ENCODE measurements at regions not wholly inside any gene's neighbourhood (a gene's known extent, or its start where the extent isn't known, plus 50 kb on each side); places are given as distances from the start of the nearest gene placed in this dataset.
"Not testable (repeated sequence)": the region's sequence is repeated elsewhere in the genome, so short reads cannot be mapped to it uniquely, and the experiment has no call there.

DNA sequence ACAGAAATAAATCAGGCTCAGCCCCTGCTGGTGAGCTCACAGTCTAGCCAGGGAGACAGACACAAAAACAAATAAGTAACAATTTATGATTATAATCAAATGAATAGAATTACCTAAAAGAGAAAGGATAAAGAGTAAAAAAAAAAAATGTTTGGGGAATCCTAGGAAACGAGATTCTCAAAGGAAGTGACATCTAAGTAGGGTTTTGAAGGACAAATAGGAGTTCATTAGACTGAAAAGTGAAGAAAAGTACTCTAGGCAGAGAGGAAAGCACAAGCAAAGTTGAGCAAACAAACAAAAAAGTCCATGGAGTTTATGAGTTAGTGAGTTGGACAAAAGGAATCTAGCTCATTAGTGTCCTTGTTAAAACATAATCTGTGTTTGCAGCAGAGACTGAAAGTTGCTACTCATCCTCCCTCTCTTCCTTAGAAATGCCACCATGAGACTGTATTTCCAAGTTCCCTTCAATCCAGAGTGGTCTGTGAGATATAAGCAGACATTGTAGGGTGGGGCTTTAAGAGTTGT, 145.6 kb downstream of the SPATA18 start:
- Histone ChIP-seq H3K9ac (no peak overlapping the region), H3K36me3 (no peaks in the 10 kb centered on the region), H3K4me3 (no peak overlapping the region), H3K4me1 (peaks cover 21% of the 10 kb centered on the region), H3K9me3 (no peaks in the 10 kb centered on the region), H3K27ac (no peak overlapping the region), H3K27me3 (no peaks in the 10 kb centered on the region), H3K4me2 (no peak overlapping the region), H4K20me1 (no peaks in the 10 kb centered on the region)
- TF ChIP-seq Cebpa-rat (IDR thresholded peaks at IDR 0.05), result no peak

DNA sequence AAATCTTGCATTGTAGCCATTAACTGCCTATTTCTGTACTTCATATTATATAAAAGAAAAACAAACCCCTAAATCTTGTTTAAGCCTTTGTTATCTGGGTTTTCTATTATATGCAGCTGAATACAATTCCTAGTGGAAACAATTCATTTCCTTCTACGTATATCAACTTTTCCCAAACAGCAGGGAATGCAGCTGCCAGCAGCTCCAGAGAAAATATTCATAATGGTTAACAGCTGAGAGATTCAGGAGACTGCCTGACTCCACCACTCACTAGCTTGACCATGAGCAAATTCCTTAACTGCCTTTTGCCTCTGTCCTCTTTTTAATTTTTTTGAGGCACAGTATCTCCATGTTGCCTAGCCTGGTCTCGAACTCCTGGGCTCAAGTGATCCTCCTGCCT, 146.2 kb downstream of the SPATA18 start:
- Histone ChIP-seq H3K4me1 (peaks cover 15% of the 10 kb centered on the region), H3K4me2 (no peak overlapping the region), H3K27ac (no peak overlapping the region), H3K27me3 (no peaks in the 10 kb centered on the region), H3K36me3 (no peaks in the 10 kb centered on the region), H3K9ac (no peak overlapping the region), H3K4me3 (no peak overlapping the region), H4K20me1 (no peaks in the 10 kb centered on the region), H3K9me3 (no peaks in the 10 kb centered on the region)
- no peak for TF ChIP-seq Cebpa-rat (IDR thresholded peaks at IDR 0.05)

DNA sequence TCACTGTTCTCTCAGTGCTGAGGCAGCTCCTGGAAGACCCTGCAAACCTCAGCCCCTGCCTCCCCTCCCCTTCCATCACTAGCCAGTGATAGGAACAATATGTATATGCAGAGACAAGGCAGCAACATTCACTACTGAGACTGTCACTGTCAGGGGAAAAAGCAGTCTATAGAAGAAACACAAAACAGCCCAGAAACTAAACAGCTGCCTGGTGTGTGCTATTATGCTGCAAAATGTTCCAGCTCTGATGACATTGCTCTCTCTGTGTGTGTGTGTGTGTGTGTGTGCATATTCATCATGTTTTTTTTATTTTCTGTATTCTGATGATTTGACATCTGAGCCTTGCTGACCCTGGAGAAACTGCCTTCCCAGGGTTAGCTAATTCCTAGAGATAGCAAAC, 147.2 kb downstream of the SPATA18 start:
- Histone ChIP-seq H3K9ac (no peak overlapping the region), H3K4me3 (no peak overlapping the region), H3K4me1 (peaks cover 5% of the 10 kb centered on the region), H3K9me3 (no peaks in the 10 kb centered on the region), H4K20me1 (no peaks in the 10 kb centered on the region), H3K27ac (no peak overlapping the region), H3K4me2 (no peak overlapping the region), H3K27me3 (no peaks in the 10 kb centered on the region), H3K36me3 (no peaks in the 10 kb centered on the region)
- TF ChIP-seq Cebpa-rat (IDR thresholded peaks at IDR 0.05), result no peak

DNA sequence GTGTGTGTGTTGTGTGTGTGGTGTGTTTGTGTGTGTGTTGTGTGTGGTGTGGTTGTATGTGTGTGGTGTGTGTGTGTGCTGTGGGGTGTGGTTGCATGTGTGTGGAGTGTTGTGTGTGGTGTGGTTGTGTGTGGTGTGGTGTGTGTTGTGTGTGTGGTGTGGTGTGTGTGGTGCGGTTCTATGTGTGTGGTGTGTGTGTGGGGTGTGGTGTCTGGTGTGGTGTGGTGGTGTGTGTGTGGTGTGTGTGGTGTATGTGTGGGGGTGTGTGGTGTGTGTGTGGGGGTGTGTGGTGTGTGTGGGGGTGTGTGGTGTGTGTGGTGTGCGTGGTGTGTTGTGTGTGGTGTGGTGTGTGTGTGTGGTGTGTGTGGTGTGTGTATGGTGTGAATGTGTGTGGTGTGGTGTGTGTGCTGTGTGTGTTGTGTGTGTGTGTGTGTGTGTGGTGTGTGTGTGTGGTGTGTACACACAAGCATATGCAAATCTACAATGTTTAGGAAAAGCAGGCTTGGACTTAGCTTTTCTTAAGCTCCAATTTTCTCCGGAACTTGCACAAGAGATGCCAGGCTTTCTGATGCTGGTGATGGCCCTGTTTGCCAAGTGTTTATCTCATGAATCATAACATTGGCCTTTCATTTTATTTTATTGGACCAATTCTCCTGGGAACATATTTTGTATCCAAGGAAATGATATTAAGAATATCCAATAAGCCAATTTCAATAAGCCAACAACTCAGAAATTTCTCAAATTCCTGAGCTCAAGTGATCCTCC, 148.7 kb downstream of the SPATA18 start:
- Histone ChIP-seq H3K4me2 (no peak overlapping the region), H3K9me3 (no peaks in the 10 kb centered on the region), H3K9ac (no peak overlapping the region), H3K4me3 (no peak overlapping the region), H3K4me1 (no peaks in the 10 kb centered on the region), H4K20me1 (no peaks in the 10 kb centered on the region), H3K27me3 (no peaks in the 10 kb centered on the region), H3K36me3 (no peaks in the 10 kb centered on the region), H3K27ac (no peak overlapping the region)
- no peak for TF ChIP-seq Cebpa-rat (IDR thresholded peaks at IDR 0.05)

DNA sequence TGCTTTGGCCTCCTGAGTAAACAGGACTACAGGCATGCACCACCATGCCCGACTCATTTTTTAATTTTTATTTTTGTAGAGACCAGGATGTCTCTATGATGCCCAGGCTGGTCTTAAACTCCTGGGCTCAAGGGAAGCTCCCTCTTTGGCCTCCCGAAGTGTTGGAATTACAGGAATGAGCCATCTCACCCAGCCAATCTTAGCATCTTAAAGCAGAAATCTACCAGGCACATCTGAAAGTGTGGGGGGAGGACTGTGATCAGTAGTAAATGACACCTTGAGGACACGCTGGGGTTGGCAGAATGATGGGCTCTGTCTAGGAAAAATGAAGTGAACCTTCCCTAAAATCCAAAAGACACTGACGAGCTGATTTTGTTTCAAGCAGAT, 149.2 kb downstream of the SPATA18 start:
- Histone ChIP-seq H3K27me3 (no peaks in the 10 kb centered on the region), H3K4me1 (no peaks in the 10 kb centered on the region), H3K9me3 (no peaks in the 10 kb centered on the region), H3K9ac (no peak overlapping the region), H3K36me3 (no peaks in the 10 kb centered on the region), H3K27ac (no peak overlapping the region), H4K20me1 (no peaks in the 10 kb centered on the region), H3K4me2 (no peak overlapping the region), H3K4me3 (no peak overlapping the region)
- TF ChIP-seq Cebpa-rat (IDR thresholded peaks at IDR 0.05), result no peak

DNA sequence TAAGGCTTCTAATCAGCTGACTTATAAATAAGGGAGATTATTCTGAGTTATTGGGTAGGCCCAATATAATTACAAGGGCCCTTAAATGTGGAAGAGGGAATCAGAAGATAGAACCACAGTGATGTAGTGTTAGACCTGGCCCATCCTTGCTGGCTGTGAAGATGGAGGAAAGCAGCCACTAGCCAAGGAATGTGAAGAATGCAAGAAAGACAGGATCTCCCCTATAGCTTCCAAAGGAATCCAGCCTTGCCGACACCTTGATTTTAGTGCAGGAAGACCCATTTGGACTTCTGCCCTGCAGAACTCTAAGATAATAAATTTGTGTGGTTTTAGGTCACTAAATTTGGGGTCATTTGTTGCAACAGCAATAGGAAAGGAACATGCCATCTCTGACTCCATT, 150.6 kb downstream of the SPATA18 start:
- H3K27me3 ChIP-seq, result no peaks in the 10 kb centered on the region
- no peak overlapping the region for H3K27ac ChIP-seq
- no peak for TF ChIP-seq Cebpa-rat (IDR thresholded peaks at IDR 0.05)
- no peaks in the 10 kb centered on the region for H3K9me3 ChIP-seq
- no peak overlapping the region for H3K4me2 ChIP-seq
- no peaks in the 10 kb centered on the region for H4K20me1 ChIP-seq
- no peak overlapping the region for H3K4me3 ChIP-seq
- H3K4me1 ChIP-seq, result no peaks in the 10 kb centered on the region
- H3K36me3 ChIP-seq, result no peaks in the 10 kb centered on the region
- H3K9ac ChIP-seq, result no peak overlapping the region

DNA sequence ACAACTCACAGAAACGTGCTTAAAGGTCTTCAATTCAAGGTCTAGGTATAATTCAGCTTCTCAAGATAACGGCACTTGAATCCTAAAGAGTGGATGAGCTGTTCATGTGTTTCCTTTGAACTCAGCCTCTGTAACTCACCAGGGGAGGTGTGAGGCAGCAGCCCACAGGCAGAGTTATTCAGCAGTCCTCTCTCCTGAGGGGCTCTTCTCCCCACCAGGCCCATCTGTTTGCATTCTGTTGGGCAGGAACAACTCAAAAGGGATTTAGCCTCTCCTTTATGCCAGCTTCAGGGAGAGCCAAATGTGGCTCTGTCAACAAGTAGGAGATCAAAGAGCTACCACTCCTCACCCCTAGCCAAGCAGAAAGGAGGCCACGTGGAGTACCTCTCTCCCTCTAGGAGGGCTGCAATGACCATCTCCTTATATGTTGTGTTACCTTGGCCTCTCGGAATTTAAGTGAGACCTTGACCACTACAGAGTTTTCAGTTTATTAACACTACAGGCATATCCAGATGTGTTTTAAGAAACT, 151.2 kb downstream of the SPATA18 start:
- Histone ChIP-seq H3K4me2 (no peak overlapping the region), H3K9me3 (no peaks in the 10 kb centered on the region), H4K20me1 (no peaks in the 10 kb centered on the region), H3K27me3 (no peaks in the 10 kb centered on the region), H3K27ac (no peak overlapping the region), H3K4me3 (no peak overlapping the region), H3K4me1 (no peaks in the 10 kb centered on the region), H3K9ac (no peak overlapping the region), H3K36me3 (no peaks in the 10 kb centered on the region)
- no peak for TF ChIP-seq Cebpa-rat (IDR thresholded peaks at IDR 0.05)

DNA sequence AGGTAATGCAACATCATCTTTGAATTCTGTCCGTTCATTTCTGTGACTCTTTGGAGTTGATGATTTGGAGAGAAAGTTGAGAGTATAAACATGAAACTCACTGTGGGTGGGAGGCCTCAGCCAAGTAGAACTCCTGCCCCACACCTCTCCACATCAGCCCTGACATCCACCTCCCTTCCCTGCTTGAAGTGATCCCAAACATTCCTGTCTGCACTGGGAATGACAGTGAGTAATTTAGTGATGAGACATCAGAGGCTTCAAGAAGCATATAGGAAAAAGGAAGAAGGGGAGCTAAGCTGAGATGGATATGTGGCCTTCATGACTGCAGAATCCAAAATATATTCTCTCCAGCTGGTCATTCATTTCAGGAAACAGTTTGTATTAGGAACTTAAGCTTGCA, 151.8 kb downstream of the SPATA18 start:
- Histone ChIP-seq H4K20me1 (no peaks in the 10 kb centered on the region), H3K9ac (no peak overlapping the region), H3K4me1 (no peaks in the 10 kb centered on the region), H3K27ac (no peak overlapping the region), H3K27me3 (no peaks in the 10 kb centered on the region), H3K9me3 (0 out of 2 replicates have a peak, but pooled peaks cover 6% of the 10 kb centered on the region), H3K4me2 (no peak overlapping the region), H3K36me3 (no peaks in the 10 kb centered on the region), H3K4me3 (no peak overlapping the region)
- no peak for TF ChIP-seq Cebpa-rat (IDR thresholded peaks at IDR 0.05)

DNA sequence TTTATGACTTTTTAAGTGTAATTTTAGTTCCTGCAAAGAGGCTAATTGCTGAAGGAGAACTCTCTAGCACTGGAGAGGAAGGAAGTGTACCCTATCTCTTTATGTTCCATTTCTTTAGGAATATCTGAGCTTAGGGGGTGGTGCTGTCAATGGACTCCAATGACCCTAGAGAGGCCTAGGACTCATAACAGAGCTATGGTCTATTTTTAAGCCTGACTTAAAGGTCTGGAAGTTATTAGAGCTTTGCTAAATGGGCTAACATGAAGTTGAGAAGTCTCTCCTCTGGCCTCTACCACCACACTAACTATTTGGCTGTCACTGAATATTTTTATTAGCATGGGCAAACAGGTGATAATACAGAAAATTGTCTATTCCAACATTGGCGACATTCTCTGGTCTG, 152.2 kb downstream of the SPATA18 start:
- Histone ChIP-seq H3K4me3 (no peak overlapping the region), H3K4me2 (no peak overlapping the region), H4K20me1 (no peaks in the 10 kb centered on the region), H3K9me3 (0 out of 2 replicates have a peak, but pooled peaks cover 6% of the 10 kb centered on the region), H3K36me3 (no peaks in the 10 kb centered on the region), H3K27ac (no peak overlapping the region), H3K27me3 (no peaks in the 10 kb centered on the region), H3K4me1 (no peaks in the 10 kb centered on the region), H3K9ac (no peak overlapping the region)
- TF ChIP-seq Cebpa-rat (IDR thresholded peaks at IDR 0.05), result no peak

DNA sequence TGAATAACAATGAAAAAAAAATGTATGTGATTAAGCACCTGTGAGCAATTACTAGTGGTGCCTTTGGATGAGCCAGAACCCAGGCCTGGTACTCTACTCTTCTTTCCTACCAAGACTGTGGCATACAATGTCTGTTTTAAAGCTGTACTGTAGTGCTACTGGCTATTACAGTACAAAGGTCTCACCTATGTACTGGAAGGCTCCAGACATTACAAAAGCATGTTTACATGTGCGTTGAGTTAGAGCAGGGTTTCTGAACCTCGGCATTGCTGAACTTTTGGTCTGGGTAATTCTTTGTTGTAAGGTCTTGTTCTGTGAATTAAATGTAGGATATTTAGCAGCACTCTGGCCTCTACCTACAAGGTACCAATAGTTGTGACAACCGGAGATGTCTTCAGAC, 153.8 kb downstream of the SPATA18 start:
- 0 out of 2 replicates have a peak, but pooled peaks cover 9% of the 10 kb centered on the region for H3K9me3 ChIP-seq
- H3K9ac ChIP-seq, result no peak overlapping the region
- H3K4me1 ChIP-seq, result no peaks in the 10 kb centered on the region
- TF ChIP-seq Cebpa-rat (IDR thresholded peaks at IDR 0.05), result no peak
- no peaks in the 10 kb centered on the region for H3K27me3 ChIP-seq
- no peak overlapping the region for H3K4me3 ChIP-seq
- no peaks in the 10 kb centered on the region for H4K20me1 ChIP-seq
- no peak overlapping the region for H3K27ac ChIP-seq
- no peak overlapping the region for H3K4me2 ChIP-seq
- no peaks in the 10 kb centered on the region for H3K36me3 ChIP-seq

DNA sequence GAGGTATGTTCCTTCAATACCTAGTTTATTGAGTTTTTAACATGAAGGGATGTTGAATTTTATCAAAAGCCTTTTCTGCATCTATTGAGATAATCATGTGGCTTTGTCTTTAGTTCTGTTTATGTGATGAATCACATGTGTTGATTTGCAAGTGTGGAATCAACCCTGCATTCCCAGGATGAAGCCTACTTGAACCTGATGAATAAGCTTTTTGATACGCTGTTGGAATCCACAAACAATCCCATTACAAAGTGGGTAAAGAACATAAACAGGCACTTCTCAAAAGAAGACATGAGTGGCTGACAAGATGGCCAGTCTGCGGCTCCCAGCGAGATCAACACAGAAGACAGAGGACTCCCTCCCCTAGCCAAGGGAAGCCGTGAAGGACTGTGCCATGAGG, 156.0 kb downstream of the SPATA18 start:
- not testable (repeated sequence) for H3K27ac ChIP-seq, H3K9ac ChIP-seq, H3K9me3 ChIP-seq, H4K20me1 ChIP-seq, H3K4me1 ChIP-seq, H3K36me3 ChIP-seq, H3K27me3 ChIP-seq, H3K4me3 ChIP-seq, H3K4me2 ChIP-seq
